GM18909 (cell line): ENCODE measurements at regions not wholly inside any gene's neighbourhood (a gene's known extent, or its start where the extent isn't known, plus 50 kb on each side); places are given as distances from the start of the nearest gene placed in this dataset.

Source experiments
- ATAC-seq: cut with Tn5 transposase; IDR thresholded peaks from one replicate; pipeline ENCODE4 v1.9.1; 2021; ENCODE audit warnings: mild to moderate bottlenecking; ENCODE audit not compliant: unreplicated experiment, poor library complexity

- ATAC-seq = no peak
Measured at GRCh38 chr3:18507333-18507732, 82.2 kb upstream of the SATB1 start.

GRCh38 chr3:18505056-18505455, 79.9 kb upstream of the SATB1 start:
- no peak for ATAC-seq

GRCh38 chr3:18501679-18502343, 76.7 kb upstream of the SATB1 start:
- no peak for ATAC-seq

- no peak for ATAC-seq
Measured at GRCh38 chr3:18500322-18500721, 75.2 kb upstream of the SATB1 start.

- peak; percentile 94 for ATAC-seq
Measured at GRCh38 chr3:18499301-18499700, 74.2 kb upstream of the SATB1 start.

GRCh38 chr3:18494251-18494650, 69.1 kb upstream of the SATB1 start:
- no peak for ATAC-seq

GRCh38 chr3:18489939-18490338, 64.8 kb upstream of the SATB1 start:
- ATAC-seq = no peak

- no peak for ATAC-seq
Measured at GRCh38 chr3:18483226-18483625, 58.1 kb upstream of the SATB1 start.

- ATAC-seq = no peak
Measured at GRCh38 chr3:18481946-18482548, 56.9 kb upstream of the SATB1 start.

GRCh38 chr3:18477620-18478019, 52.5 kb upstream of the SATB1 start:
- ATAC-seq = no peak
